Fibroblast of pulmonary artery (primary cell): ENCODE measurements at regions not wholly inside any gene's neighbourhood (a gene's known extent, or its start where the extent isn't known, plus 50 kb on each side); places are given as distances from the start of the nearest gene placed in this dataset.

ENCODE experiments used
- DNase-seq: peaks from one replicate; pipeline ENCODE4 v3.0.0-alpha.2; 2010; ENCODE audit warnings: low read depth
- H3K4me3 ChIP-seq: replicated peaks from 2 replicates; pipeline ENCODE4 v1.5.1; 2011; ENCODE audit warnings: low read depth, mild to moderate bottlenecking, control low read depth, low read length, moderate library complexity
- TF ChIP-seq, protein P1 (sequence below): IDR thresholded peaks from 2 replicates; pipeline ENCODE4 v1.5.1; 2011; ENCODE audit warnings: mild to moderate bottlenecking, control low read depth, low read length, inconsistent platforms; ENCODE audit errors: missing control alignments

DNA sequence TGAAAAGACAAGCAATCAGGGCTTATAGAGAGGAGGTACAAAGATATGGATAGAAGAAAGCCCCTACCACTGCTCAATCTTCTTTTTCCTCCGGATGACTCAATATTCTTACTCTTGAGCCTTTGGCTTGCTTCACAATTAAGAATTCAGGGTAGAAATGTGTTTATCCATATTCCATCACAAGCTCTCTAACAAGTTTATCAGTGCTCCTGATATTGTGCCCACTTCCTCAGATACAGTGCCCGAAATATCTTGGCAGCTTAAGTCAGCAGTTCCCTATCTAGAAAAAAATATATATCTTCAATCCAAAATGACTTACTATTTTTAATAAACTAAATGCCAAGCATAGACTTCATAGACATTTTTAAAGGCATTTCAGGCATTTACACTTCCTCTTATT lies 255.1 kb upstream of the FAT3 start:
- TF ChIP-seq, protein P1, sequence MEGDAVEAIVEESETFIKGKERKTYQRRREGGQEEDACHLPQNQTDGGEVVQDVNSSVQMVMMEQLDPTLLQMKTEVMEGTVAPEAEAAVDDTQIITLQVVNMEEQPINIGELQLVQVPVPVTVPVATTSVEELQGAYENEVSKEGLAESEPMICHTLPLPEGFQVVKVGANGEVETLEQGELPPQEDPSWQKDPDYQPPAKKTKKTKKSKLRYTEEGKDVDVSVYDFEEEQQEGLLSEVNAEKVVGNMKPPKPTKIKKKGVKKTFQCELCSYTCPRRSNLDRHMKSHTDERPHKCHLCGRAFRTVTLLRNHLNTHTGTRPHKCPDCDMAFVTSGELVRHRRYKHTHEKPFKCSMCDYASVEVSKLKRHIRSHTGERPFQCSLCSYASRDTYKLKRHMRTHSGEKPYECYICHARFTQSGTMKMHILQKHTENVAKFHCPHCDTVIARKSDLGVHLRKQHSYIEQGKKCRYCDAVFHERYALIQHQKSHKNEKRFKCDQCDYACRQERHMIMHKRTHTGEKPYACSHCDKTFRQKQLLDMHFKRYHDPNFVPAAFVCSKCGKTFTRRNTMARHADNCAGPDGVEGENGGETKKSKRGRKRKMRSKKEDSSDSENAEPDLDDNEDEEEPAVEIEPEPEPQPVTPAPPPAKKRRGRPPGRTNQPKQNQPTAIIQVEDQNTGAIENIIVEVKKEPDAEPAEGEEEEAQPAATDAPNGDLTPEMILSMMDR, result no peak
- no peak for DNase-seq
- H3K4me3 ChIP-seq, result no peak overlapping the region

DNA sequence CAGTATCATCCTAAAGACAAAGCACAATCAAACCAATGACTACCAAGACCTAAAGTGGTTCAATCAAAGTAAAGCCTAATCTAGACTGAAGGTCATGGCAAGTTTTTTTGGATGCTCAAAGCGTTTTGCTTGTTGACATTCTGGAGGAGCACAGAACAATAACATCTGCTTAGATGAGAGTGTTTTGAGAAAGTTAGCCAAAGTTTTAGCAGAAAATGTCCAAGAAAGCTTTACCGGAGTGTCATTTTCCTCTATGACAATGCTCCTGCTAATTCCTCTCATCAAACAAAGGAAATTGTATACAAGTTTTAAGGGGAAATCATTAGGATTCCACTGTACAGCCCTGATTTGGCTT lies 256.9 kb upstream of the FAT3 start:
- DNase-seq, result peak; percentile 17
- no peak overlapping the region for H3K4me3 ChIP-seq
- TF ChIP-seq, protein P1, result no peak

DNA sequence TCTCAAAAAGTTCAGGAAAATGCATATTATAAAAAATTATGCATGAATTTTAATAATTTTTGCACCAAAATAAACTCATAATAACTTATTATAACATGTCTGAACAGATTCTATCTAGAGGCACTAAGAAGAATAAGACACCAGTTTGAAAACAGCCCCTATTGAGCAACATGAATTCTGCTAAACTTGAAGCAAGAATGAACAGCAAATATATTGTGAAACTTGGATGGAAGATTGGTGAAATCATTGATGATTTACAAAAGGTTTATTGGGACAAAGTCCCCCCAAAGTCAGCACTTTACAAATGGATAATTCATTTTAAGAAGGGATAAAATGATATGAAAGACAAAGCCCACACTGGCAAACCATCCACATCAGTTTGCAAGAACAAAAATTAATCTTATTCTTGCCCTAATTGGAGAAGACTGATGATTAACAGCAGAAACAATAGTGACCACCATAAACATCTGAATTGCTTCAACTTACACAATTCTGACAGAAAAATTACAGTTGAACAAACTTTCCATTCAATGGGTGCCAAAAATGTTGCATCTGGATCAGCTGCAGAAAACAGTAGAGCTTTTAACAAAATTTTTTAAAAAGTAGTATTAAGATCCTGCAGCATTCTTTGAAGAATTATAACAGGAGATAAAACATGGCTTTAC lies 257.5 kb upstream of the FAT3 start:
- no peak overlapping the region for H3K4me3 ChIP-seq
- peak; percentile 55 for DNase-seq
- TF ChIP-seq, protein P1, result no peak

DNA sequence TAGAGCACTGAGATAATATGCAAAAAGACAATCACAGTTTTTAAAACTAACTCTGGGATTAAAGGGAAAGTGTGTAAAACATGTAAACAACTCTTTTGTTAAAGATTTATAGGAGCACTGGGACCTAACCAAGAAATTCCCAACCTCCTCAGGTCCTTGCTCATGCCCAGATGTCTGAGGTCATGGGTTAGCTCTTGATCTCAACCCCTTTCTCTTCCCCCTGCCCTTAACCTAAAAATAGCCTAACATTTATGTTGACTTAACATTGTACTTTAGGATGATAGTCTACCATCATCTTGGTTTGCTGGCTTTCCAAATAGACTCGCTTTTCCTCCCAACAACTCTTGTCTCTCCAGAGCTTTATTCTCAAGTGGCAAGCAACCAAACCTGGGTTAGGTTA lies 258.2 kb upstream of the FAT3 start:
- no peak for DNase-seq
- no peak overlapping the region for H3K4me3 ChIP-seq
- TF ChIP-seq, protein P1, result no peak

DNA sequence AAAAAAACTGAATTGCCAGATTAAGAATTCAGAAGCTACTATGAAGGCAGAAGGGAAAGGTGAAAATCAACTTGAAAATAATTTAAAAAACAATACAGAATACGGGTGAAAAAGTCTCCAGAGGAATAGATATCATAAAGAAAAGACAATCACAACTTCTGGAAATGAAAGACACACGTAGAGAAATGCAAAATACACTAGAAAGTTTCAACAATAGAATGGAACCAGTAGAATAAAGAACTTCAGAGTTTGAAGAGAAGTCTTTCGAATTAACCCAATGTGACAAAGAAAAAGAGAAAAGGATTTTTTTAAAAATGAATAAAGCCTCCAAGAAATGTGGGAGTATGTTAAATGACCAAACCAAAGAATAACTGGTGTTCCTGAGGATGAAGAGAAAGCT lies 263.8 kb upstream of the FAT3 start:
- no peak overlapping the region for H3K4me3 ChIP-seq
- no peak for DNase-seq
- TF ChIP-seq, protein P1, result no peak

DNA sequence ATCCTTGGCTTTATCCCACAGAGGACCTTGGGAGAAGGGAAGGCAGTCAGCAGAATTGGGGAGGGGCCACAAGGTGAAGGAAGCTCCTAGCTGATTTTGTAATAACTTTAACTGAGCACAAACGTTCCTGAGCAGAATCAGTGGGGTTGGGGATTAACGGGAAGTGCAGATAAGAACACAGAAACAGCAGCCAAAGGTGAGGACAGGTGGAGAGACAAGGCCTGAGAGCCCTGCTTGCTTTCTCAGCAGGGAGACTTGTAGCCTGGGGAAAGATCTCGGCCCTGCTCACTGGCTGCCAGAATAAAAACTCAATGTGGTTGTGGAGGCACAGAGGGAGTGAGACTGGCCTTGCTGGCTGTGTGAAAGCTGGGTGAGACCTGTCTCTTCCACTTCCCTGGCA lies 265.2 kb upstream of the FAT3 start:
- TF ChIP-seq, protein P1, result no peak
- no peak for DNase-seq

DNA sequence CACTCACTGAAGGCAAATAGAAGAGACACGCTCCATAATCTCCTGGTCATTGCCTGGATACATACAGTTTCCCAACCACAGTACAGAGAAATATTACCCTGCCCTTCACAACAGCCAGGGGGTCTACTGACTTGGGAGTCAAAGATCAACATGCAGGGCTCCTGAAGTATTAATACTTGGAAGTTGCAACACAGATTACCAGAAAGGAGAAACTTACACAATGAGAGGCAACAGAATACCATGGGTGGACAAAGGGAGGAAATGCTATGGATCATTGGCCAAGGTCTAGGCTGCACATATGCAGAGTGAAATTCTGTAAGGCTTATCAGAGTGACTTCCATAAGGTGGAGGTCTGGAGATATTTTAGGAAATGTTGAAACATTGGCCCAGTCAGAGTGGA lies 267.9 kb upstream of the FAT3 start:
- H3K4me3 ChIP-seq, result no peak overlapping the region
- DNase-seq, result peak; percentile 80
- TF ChIP-seq, protein P1, result no peak

More for the DNA sequence above, 265.2 kb upstream of the FAT3 start:
- H3K4me3 ChIP-seq, result no peak overlapping the region
